Mesothelial cell of epicardium (in vitro differentiated cells): ENCODE measurements at regions not wholly inside any gene's neighbourhood (a gene's known extent, or its start where the extent isn't known, plus 50 kb on each side); places are given as distances from the start of the nearest gene placed in this dataset.

Experiments used
- DNase-seq, 2 experiments: peaks; one replicate each; pipeline ENCODE4 v3.0.0; 2021; ENCODE audit warnings: low spot score in 2 of 2; ENCODE audit not compliant: unreplicated experiment in 2 of 2
- H3K27ac Mint-ChIP-seq: 2 replicates; pipeline ENCODE4 v1.8.0; 2021; ENCODE audit warnings: mixed read lengths
- H3K27me3 Mint-ChIP-seq: 2 replicates; pipeline ENCODE4 v1.8.0; 2021; ENCODE audit warnings: low read depth, mixed read lengths
- H3K36me3 Mint-ChIP-seq: 2 replicates; pipeline ENCODE4 v1.8.0; 2021; ENCODE audit warnings: mixed read lengths
- H3K4me1 Mint-ChIP-seq: 2 replicates; pipeline ENCODE4 v1.8.0; 2021; ENCODE audit warnings: mixed read lengths
- H3K4me3 Mint-ChIP-seq: 2 replicates; pipeline ENCODE4 v1.8.0; 2021; ENCODE audit warnings: mild to moderate bottlenecking, moderate library complexity, mixed read lengths
- H3K9me3 Mint-ChIP-seq: 2 replicates; pipeline ENCODE4 v1.8.0; 2021; ENCODE audit warnings: mixed read lengths
- TF ChIP-seq, protein P1 (sequence below): fragments of 200-600 bp; sonication (generic); IDR thresholded peaks from one replicate; pipeline ENCODE4 v1.5.0; 2021; ENCODE audit warnings: antibody characterized with exemption; ENCODE audit not compliant: unreplicated experiment

- Mint-ChIP-seq H3K27ac (no peak overlapping the region), H3K36me3 (no peaks in the 10 kb centered on the region), H3K4me1 (no peaks in the 10 kb centered on the region), H3K4me3 (no peak overlapping the region), H3K9me3 (no peaks in the 10 kb centered on the region), H3K27me3 (peaks cover 65% of the 10 kb centered on the region)
- TF ChIP-seq, protein P1, sequence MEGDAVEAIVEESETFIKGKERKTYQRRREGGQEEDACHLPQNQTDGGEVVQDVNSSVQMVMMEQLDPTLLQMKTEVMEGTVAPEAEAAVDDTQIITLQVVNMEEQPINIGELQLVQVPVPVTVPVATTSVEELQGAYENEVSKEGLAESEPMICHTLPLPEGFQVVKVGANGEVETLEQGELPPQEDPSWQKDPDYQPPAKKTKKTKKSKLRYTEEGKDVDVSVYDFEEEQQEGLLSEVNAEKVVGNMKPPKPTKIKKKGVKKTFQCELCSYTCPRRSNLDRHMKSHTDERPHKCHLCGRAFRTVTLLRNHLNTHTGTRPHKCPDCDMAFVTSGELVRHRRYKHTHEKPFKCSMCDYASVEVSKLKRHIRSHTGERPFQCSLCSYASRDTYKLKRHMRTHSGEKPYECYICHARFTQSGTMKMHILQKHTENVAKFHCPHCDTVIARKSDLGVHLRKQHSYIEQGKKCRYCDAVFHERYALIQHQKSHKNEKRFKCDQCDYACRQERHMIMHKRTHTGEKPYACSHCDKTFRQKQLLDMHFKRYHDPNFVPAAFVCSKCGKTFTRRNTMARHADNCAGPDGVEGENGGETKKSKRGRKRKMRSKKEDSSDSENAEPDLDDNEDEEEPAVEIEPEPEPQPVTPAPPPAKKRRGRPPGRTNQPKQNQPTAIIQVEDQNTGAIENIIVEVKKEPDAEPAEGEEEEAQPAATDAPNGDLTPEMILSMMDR, result no peak
- DNase-seq, result no peak
These were observed 108.3 kb upstream of the TCERG1L start for GRCh38 chr10:131419797-131420196.

DNA sequence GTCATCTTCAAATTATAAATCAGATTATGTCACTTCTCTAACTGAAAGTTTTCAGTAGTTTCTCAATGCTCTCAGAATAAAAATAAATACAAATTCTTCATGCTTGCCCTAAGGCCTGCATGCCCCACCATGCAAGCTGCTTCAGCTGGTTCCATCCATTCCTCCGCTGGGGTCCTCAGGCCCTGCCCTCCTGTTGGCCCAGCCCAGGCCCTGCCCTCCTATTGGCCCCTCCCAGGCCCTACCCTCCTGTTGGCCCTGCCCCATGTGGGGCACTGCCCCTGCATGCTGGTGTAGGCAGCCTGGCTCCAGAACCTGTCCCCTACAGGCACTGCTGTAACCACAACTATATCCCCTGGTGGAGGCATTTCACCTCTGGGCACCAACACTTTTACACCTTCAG lies 109.3 kb upstream of the TCERG1L start:
- Mint-ChIP-seq H3K9me3 (no peaks in the 10 kb centered on the region), H3K27ac (no peak overlapping the region), H3K36me3 (no peaks in the 10 kb centered on the region), H3K4me3 (no peak overlapping the region), H3K27me3 (peaks cover 64% of the 10 kb centered on the region), H3K4me1 (peaks cover 2% of the 10 kb centered on the region)
- TF ChIP-seq, protein P1, result no peak
- DNase-seq, result no peak

DNA sequence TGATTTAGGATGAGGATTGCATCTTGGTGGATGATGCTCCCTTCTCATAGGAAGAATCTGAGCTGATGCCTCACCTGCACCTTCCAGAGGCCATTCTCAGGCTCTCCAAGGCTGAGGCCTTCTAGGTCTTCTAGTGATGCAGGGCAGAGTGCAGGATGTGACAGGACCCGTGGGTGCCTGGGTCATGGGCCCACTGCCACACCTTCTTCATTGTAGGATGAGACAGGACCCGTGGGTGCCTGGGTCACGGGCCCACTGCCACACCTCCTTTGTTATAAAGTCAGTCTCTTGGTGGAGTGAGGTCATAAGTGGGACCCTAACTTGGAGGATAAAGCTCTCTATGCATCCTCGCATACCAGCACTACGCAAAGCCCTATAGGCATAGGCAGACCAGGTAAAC lies 109.9 kb upstream of the TCERG1L start:
- no peaks in the 10 kb centered on the region for H3K9me3 Mint-ChIP-seq
- H3K27ac Mint-ChIP-seq, result no peak overlapping the region
- peaks cover 3% of the 10 kb centered on the region for H3K4me1 Mint-ChIP-seq
- TF ChIP-seq, protein P1, result no peak
- H3K36me3 Mint-ChIP-seq, result no peaks in the 10 kb centered on the region
- H3K4me3 Mint-ChIP-seq, result no peak overlapping the region
- DNase-seq, result no peak
- H3K27me3 Mint-ChIP-seq, result peaks cover 61% of the 10 kb centered on the region

DNA sequence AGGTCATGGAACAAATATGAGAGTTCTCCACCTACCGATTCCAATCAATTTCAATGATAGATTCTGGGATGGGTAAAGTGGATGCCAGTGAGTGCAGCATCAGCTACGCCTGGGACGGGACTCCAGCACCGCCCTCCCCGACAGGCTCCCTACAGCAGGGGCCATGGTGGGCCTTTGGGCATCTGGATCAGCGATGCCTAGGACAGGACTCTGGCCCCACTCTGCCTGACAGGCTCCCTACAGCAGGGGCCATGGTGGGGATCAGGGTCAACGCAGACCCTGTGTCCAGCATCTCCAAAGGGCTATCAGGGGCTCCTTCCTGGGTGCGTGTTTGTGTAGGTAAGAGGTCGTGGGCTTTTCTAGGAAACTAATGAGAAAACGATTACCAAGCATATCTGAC lies 111.2 kb upstream of the TCERG1L start:
- Mint-ChIP-seq H3K4me1 (peaks cover 10% of the 10 kb centered on the region), H3K27me3 (peaks cover 51% of the 10 kb centered on the region), H3K27ac (no peak overlapping the region), H3K4me3 (no peak overlapping the region), H3K9me3 (no peaks in the 10 kb centered on the region), H3K36me3 (no peaks in the 10 kb centered on the region)
- TF ChIP-seq, protein P1, result no peak
- no peak for DNase-seq

- no peak overlapping the region for H3K27ac Mint-ChIP-seq
- DNase-seq, result no peak
- no peak overlapping the region for H3K4me3 Mint-ChIP-seq
- peaks cover 46% of the 10 kb centered on the region for H3K27me3 Mint-ChIP-seq
- peaks cover 10% of the 10 kb centered on the region for H3K4me1 Mint-ChIP-seq
- H3K36me3 Mint-ChIP-seq, result no peaks in the 10 kb centered on the region
- H3K9me3 Mint-ChIP-seq, result no peaks in the 10 kb centered on the region
- TF ChIP-seq, protein P1, result no peak
These were observed 112.5 kb upstream of the TCERG1L start for GRCh38 chr10:131424053-131424452.

GRCh38 chr10:131424836-131425491 lies 113.4 kb upstream of the TCERG1L start:
- DNase-seq, result no peak
- peaks cover 50% of the 10 kb centered on the region for H3K27me3 Mint-ChIP-seq
- H3K9me3 Mint-ChIP-seq, result no peaks in the 10 kb centered on the region
- no peak overlapping the region for H3K27ac Mint-ChIP-seq
- H3K36me3 Mint-ChIP-seq, result no peaks in the 10 kb centered on the region
- no peak overlapping the region for H3K4me3 Mint-ChIP-seq
- TF ChIP-seq, protein P1, result no peak
- peaks cover 10% of the 10 kb centered on the region for H3K4me1 Mint-ChIP-seq
